A673 (cell line): ENCODE measurements at regions not wholly inside any gene's neighbourhood (a gene's known extent, or its start where the extent isn't known, plus 50 kb on each side); places are given as distances from the start of the nearest gene placed in this dataset.
"Not testable (repeated sequence)": the region's sequence is repeated elsewhere in the genome, so short reads cannot be mapped to it uniquely, and the experiment has no call there.

Experiments used
- BruUV-seq: library from RNA; stranded (reverse); fragments of 400-500 nt; replicated peaks from 2 replicates; lab custom pipeline; 2021; lab: Mats Ljungman, UMichigan
- CTCF ChIA-PET: fragments of 300-600 bp; sonication (Branson Sonifier 250); formaldehyde crosslinking; loops from one replicate; lab custom pipeline; 2022; ENCODE audit warnings: antibody characterized with exemption; lab: Charles Lee
- POLR2A ChIA-PET: fragments of 300-600 bp; sonication (Branson Sonifier 250); formaldehyde crosslinking; loops from one replicate; lab custom pipeline; 2022; ENCODE audit warnings: antibody characterized with exemption; ENCODE audit not compliant: low non-redundant PET; lab: Charles Lee
- DNase-seq: peaks from one replicate; pipeline ENCODE4 v3.0.0-alpha.2; 2015; ENCODE audit warnings: low spot score
- H3K27ac ChIP-seq: fragments of 200-600 bp; sonication (generic); 2 replicates; pipeline ENCODE4 v1.5.1; 2016; ENCODE audit warnings: mixed run types, low read depth, mild to moderate bottlenecking, mixed read lengths, antibody characterized with exemption, low read length; ENCODE audit not compliant: poor library complexity, severe bottlenecking
- H3K27me3 ChIP-seq: fragments of 200-600 bp; sonication (generic); replicated peaks from 2 replicates; pipeline ENCODE4 v1.6.1; 2017; ENCODE audit warnings: mixed run types, low read depth, mild to moderate bottlenecking, mixed read lengths, antibody characterized with exemption, low read length; ENCODE audit not compliant: insufficient read depth, poor library complexity
- H3K36me3 ChIP-seq: fragments of 200-600 bp; sonication (generic); 2 replicates; pipeline ENCODE4 v1.6.1; 2016; ENCODE audit warnings: mixed run types, mild to moderate bottlenecking, mixed read lengths, antibody characterized with exemption, low read length; ENCODE audit not compliant: insufficient read depth, poor library complexity, severe bottlenecking
- H3K4me1 ChIP-seq: fragments of 200-600 bp; sonication (generic); 2 replicates; pipeline ENCODE4 v1.6.1; 2017; ENCODE audit warnings: mixed run types, mild to moderate bottlenecking, mixed read lengths, antibody characterized with exemption, low read length; ENCODE audit not compliant: insufficient read depth, poor library complexity, severe bottlenecking
- H3K4me3 ChIP-seq: fragments of 200-600 bp; sonication (generic); 2 replicates; pipeline ENCODE4 v1.5.1; 2016; ENCODE audit warnings: low read depth, mixed run types, mild to moderate bottlenecking, mixed read lengths, low read length; ENCODE audit not compliant: poor library complexity, severe bottlenecking
- H3K9me3 ChIP-seq: fragments of 200-600 bp; sonication (generic); 2 replicates; pipeline ENCODE4 v1.6.1; 2016; ENCODE audit warnings: mixed run types, low read depth, mild to moderate bottlenecking, mixed read lengths, antibody characterized with exemption, low read length; ENCODE audit not compliant: poor library complexity, severe bottlenecking
- CTCF ChIP-seq: fragments of 300-800, 200-600 bp; sonication (generic); conservative IDR thresholded peaks from 2 replicates; pipeline ENCODE4 v1.5.1; 2017; ENCODE audit warnings: low read depth, mild to moderate bottlenecking, antibody characterized with exemption, low read length, moderate library complexity, mixed read lengths
- EZH2 ChIP-seq: fragments of 200-600 bp; sonication (generic); IDR thresholded peaks from 2 replicates; pipeline ENCODE4 v1.6.1; 2017; ENCODE audit warnings: borderline replicate concordance, low read depth, mild to moderate bottlenecking, mixed read lengths, antibody characterized with exemption, low read length; ENCODE audit not compliant: poor library complexity, severe bottlenecking
- intact Hi-C: fragments of 100-400 bp; cut with micrococcal nuclease; formaldehyde crosslinking; loops from one replicate; pipeline ENCODE4 v1.10.0; 2022; ENCODE audit not compliant: unreplicated experiment

DNA sequence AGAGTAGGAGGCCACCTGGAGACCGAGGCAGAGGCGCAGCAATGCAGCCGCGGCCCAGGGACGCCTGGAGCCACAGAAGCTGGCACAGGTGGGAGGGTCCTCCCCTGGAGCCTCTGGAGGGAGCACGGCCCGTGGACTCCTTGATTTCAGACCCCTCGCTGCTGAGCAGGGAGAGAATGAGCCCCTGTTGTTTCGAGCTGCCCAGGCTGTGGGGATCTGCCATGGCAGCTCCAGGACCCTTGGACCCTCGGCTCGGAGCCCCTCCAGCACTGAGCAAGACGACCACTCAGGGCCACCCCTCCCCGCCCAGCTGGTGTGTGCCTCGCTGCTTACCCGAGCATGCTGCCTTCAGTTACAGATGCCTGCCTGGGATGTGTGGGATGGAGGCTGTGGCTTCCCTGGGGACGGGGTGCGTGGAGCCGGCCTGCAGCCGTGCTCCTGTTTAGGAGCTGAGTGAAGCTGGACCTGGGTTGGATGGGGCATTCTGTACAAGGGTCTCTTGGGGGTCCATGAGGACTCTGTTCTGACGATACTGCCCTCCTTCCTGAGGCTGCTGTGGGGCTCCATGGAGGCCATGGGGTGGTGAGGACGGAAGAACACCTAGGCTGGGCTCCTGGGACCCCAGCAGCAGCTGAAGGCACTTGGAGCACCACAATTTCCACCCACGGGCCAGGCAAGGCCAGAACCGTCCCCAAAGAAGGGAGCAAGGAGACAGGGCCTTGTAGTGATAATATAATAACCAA lies 115.1 kb upstream of the LPCAT1 start:
- Histone ChIP-seq H3K9me3 (no peaks in the 10 kb centered on the region), H3K4me3 (no peak overlapping the region), H3K36me3 (no peaks in the 10 kb centered on the region), H3K4me1 (no peaks in the 10 kb centered on the region), H3K27me3 (peaks cover 16% of the 10 kb centered on the region), H3K27ac (no peak overlapping the region)
- DNase-seq: no peak
- TF ChIP-seq CTCF (no peak), EZH2 (no peak)
- intact Hi-C loops: no loop called here
- ChIA-PET CTCF (no interaction called here), POLR2A (no interaction called here)
- BruUV-seq: no TSS peak

DNA sequence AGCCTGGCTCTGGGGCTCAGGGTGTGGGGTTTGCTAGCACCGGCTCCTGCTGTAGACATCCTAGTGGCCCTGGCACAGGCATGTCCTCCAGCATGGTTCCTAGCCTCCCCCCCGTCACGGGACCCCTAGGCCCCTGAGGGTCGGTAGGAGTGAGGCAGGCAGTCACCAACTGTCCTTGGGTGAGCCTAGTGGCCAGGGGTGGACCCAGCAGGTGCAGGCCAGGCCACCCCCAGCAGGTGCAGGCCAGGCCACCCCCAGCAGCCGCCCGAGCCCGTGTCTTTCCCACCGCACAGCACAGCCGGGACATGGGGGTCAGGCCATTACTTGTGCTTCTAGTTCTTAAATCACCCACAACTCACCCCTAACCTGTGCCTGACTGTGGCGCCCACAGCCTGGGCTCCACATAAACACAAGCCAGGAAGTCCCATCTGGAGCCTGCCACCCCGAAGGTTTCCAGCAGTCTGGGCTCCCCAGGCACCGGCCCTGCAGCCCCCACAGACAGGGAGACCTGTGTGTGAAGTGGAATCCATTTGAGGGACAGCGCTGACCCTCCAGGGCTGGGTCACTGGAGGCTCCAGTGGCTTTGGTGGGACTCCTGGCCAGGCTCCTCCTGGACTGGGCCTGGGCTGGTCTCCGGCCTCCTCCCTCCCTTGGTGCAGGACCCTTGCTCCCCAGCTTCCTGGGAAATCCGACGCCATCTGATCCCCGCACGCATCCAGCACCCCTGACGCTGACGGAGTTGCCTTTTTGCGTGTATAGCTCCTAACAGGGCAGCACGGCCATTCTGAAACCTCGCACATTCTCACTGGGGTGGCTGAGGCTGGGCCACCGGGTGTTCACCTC lies 114.1 kb upstream of the LPCAT1 start:
- Histone ChIP-seq H3K27ac (no peak overlapping the region), H3K4me3 (no peak overlapping the region), H3K27me3 (peaks cover 6% of the 10 kb centered on the region), H3K9me3 (no peaks in the 10 kb centered on the region), H3K4me1 (no peaks in the 10 kb centered on the region), H3K36me3 (no peaks in the 10 kb centered on the region)
- BruUV-seq: no TSS peak
- ChIA-PET CTCF (no interaction called here), POLR2A (no interaction called here)
- TF ChIP-seq EZH2 (no peak), CTCF (no peak)
- no peak for DNase-seq
- intact Hi-C loops: no loop called here

DNA sequence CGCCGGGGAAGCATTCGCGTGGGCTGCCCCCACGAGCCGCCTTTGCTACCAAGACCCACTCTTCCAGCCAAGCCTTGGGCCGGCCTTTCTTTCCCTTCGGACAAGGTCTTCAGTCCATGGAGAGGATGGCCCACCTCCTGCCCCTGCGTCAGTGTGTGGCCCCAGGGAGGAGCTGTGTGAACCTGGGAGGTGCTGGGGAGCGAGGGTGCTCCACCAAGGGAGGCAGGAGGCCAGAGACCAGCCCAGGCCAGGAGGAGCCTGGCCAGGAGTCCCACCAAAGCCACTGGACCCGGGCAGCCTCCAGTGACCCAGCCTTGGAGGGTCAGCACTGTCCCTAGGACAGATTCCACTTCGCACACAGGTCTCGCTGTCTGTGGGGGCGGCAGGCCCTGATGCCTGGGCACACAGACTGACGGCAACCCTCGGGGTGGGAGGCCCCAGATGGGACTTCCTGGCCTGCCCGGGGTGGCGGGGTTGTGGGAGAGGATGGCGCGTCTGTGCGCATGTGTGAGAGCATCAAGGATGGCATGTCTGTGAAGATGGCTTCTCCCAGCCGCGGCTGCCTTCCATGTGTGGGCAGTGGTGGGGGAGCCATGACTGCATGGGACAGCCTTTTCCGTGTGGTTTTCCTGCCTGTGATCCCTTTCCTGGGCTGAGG lies 113.3 kb upstream of the LPCAT1 start:
- CTCF ChIA-PET: no interaction called here

GRCh38 chr5:1636208-1636770 lies 112.5 kb upstream of the LPCAT1 start:
- H3K4me1 ChIP-seq, CTCF ChIA-PET, H3K9me3 ChIP-seq, H3K27me3 ChIP-seq, H3K27ac ChIP-seq, BruUV-seq, H3K36me3 ChIP-seq, POLR2A ChIA-PET, intact Hi-C loops, H3K4me3 ChIP-seq, DNase-seq: not testable (repeated sequence)

More for the DNA sequence above, 113.3 kb upstream of the LPCAT1 start:
- Histone ChIP-seq H3K36me3 (no peaks in the 10 kb centered on the region), H3K9me3 (no peaks in the 10 kb centered on the region), H3K4me1 (no peaks in the 10 kb centered on the region), H3K27ac (no peak overlapping the region), H3K27me3 (no peaks in the 10 kb centered on the region), H3K4me3 (no peak overlapping the region)
- no peak for DNase-seq
- TF ChIP-seq CTCF: no peak
- no peak for TF ChIP-seq EZH2
- BruUV-seq: no TSS peak
- intact Hi-C loops: no loop called here
- POLR2A ChIA-PET: no interaction called here
